HEK293 (cell line): ENCODE measurements at regions not wholly inside any gene's neighbourhood (a gene's known extent, or its start where the extent isn't known, plus 50 kb on each side); places are given as distances from the start of the nearest gene placed in this dataset.
A peak's percentile ranks its signal among the peaks of the same experiment; 100 is the strongest.

ENCODE experiments used
- CTCF ChIA-PET: fragments of 350-600 bp; formaldehyde crosslinking; extraction: SDS; loops from one replicate; lab custom pipeline; 2021; ENCODE audit warnings: antibody characterized with exemption; lab: Yijun Ruan, JAX
- POLR2A ChIA-PET: fragments of 300-600 bp; formaldehyde crosslinking; extraction: SDS; loops from one replicate; lab custom pipeline; 2020; ENCODE audit warnings: antibody characterized with exemption, inconsistent platforms; lab: Yijun Ruan, JAX
- H3K27ac ChIP-seq: fragments of 200-500 bp; sonication (Bioruptor generic); 2 replicates; pipeline ENCODE4 v1.5.1; 2014; ENCODE audit warnings: low read depth, low read length, control low read depth, inconsistent platforms; ENCODE audit errors: extremely low read depth
- H3K36me3 ChIP-seq, 2 experiments: fragments of 200-500 bp in 1 of 2; sonication (Bioruptor generic) in 1 of 2; 1 replicate in 1 of 2; 2 replicates in 1 of 2; pipeline ENCODE4 v1.5.1; 2014 to 2017; ENCODE audit warnings: inconsistent platforms in 2 of 2, low read length in 2 of 2; ENCODE audit not compliant: control insufficient read depth in 2 of 2, insufficient read depth in 1 of 2
- H3K4me1 ChIP-seq: fragments of 200-500 bp; sonication (Bioruptor generic); 2 replicates; pipeline ENCODE4 v1.5.1; 2014; ENCODE audit warnings: mild to moderate bottlenecking, low read length, inconsistent platforms; ENCODE audit not compliant: control insufficient read depth, insufficient read depth
- H3K4me3 ChIP-seq: 2 replicates; pipeline ENCODE4 v1.5.1; 2011; ENCODE audit warnings: low read depth, mild to moderate bottlenecking, control low read depth, low read length, moderate library complexity
- H3K9me3 ChIP-seq: fragments of 200-500 bp; sonication (Bioruptor generic); 2 replicates; pipeline ENCODE4 v1.5.1; 2014; ENCODE audit warnings: low read depth, low read length, inconsistent platforms; ENCODE audit not compliant: control insufficient read depth, insufficient read depth
- EGR2 ChIP-seq: fragments of 450-650 bp; formaldehyde crosslinking; IDR thresholded peaks from 2 replicates; pipeline ENCODE4 v1.5.1; 2016; ENCODE audit warnings: low read depth, missing biosample characterization, missing genetic modification characterization
- FEZF1 ChIP-seq: fragments of 450-650 bp; formaldehyde crosslinking; IDR thresholded peaks from 2 replicates; pipeline ENCODE4 v1.5.1; 2016; ENCODE audit warnings: missing biosample characterization, missing genetic modification characterization
- KLF7 ChIP-seq: fragments of 450-650 bp; formaldehyde crosslinking; IDR thresholded peaks from 2 replicates; pipeline ENCODE4 v1.5.1; 2016; ENCODE audit warnings: missing biosample characterization, missing genetic modification characterization, borderline replicate concordance
- MYNN ChIP-seq: fragments of 450-650 bp; formaldehyde crosslinking; IDR thresholded peaks from 2 replicates; pipeline ENCODE4 v1.5.1; 2016; ENCODE audit warnings: missing biosample characterization, missing genetic modification characterization, borderline replicate concordance
- MZF1 ChIP-seq: fragments of 450-650 bp; formaldehyde crosslinking; IDR thresholded peaks from 2 replicates; pipeline ENCODE4 v1.5.1; 2017; ENCODE audit warnings: missing biosample characterization, missing genetic modification characterization, borderline replicate concordance
- OSR2 ChIP-seq: fragments of 450-650 bp; formaldehyde crosslinking; IDR thresholded peaks from 2 replicates; pipeline ENCODE4 v1.5.1; 2016; ENCODE audit warnings: missing biosample characterization, missing genetic modification characterization
- PBX3 ChIP-seq: sonication (generic); formaldehyde crosslinking; IDR thresholded peaks from 2 replicates; pipeline ENCODE4 v1.8.1; 2022; ENCODE audit warnings: mild to moderate bottlenecking, moderate library complexity, missing genetic modification reagents
- TRIM28 ChIP-seq: IDR thresholded peaks from 2 replicates; pipeline ENCODE4 v1.6.1; 2011; ENCODE audit warnings: low read length, control low read depth, borderline replicate concordance
- WT1 ChIP-seq: fragments of 450-650 bp; formaldehyde crosslinking; IDR thresholded peaks from 2 replicates; pipeline ENCODE4 v1.5.1; 2016; ENCODE audit warnings: missing biosample characterization, missing genetic modification characterization
- ZBTB8A ChIP-seq: fragments of 450-650 bp; formaldehyde crosslinking; IDR thresholded peaks from 2 replicates; pipeline ENCODE4 v1.5.1; 2016; ENCODE audit warnings: missing biosample characterization, missing genetic modification characterization
- ZFHX2 ChIP-seq: fragments of 450-650 bp; formaldehyde crosslinking; conservative IDR thresholded peaks from 2 replicates; pipeline ENCODE4 v1.5.1; 2016; ENCODE audit warnings: missing biosample characterization, missing genetic modification characterization
- ZNF121 ChIP-seq: fragments of 450-650 bp; formaldehyde crosslinking; IDR thresholded peaks from 2 replicates; pipeline ENCODE4 v1.5.1; 2016; ENCODE audit warnings: missing biosample characterization, missing genetic modification characterization
- ZNF140 ChIP-seq: fragments of 450-650 bp; formaldehyde crosslinking; IDR thresholded peaks from 2 replicates; pipeline ENCODE4 v1.5.1; 2016; ENCODE audit warnings: missing biosample characterization, missing genetic modification characterization
- ZNF16 ChIP-seq: fragments of 450-650 bp; formaldehyde crosslinking; IDR thresholded peaks from 2 replicates; pipeline ENCODE4 v1.5.1; 2016; ENCODE audit warnings: low read depth, missing biosample characterization, missing genetic modification characterization
- ZNF239 ChIP-seq: fragments of 450-650 bp; formaldehyde crosslinking; IDR thresholded peaks from 2 replicates; pipeline ENCODE4 v1.5.1; 2016; ENCODE audit warnings: missing biosample characterization, missing genetic modification characterization
- ZNF248 ChIP-seq: fragments of 450-650 bp; formaldehyde crosslinking; IDR thresholded peaks from 2 replicates; pipeline ENCODE4 v1.5.1; 2017; ENCODE audit warnings: missing biosample characterization, missing genetic modification characterization
- ZNF292 ChIP-seq: fragments of 450-650 bp; formaldehyde crosslinking; IDR thresholded peaks from 2 replicates; pipeline ENCODE4 v1.5.1; 2016; ENCODE audit warnings: low read depth, missing biosample characterization, missing genetic modification characterization, borderline replicate concordance
- ZNF416 ChIP-seq: fragments of 450-650 bp; formaldehyde crosslinking; IDR thresholded peaks from 2 replicates; pipeline ENCODE4 v1.5.1; 2016; ENCODE audit warnings: missing biosample characterization, missing genetic modification characterization
- ZNF530 ChIP-seq: fragments of 450-650 bp; formaldehyde crosslinking; IDR thresholded peaks from 2 replicates; pipeline ENCODE4 v1.5.1; 2016; ENCODE audit warnings: low read depth, missing biosample characterization, missing genetic modification characterization
- ZNF548 ChIP-seq: fragments of 450-650 bp; formaldehyde crosslinking; IDR thresholded peaks from 2 replicates; pipeline ENCODE4 v1.5.1; 2016; ENCODE audit warnings: missing biosample characterization, missing genetic modification characterization
- ZNF585B ChIP-seq: fragments of 450-650 bp; formaldehyde crosslinking; IDR thresholded peaks from 2 replicates; pipeline ENCODE4 v1.5.1; 2016; ENCODE audit warnings: missing biosample characterization, missing genetic modification characterization
- ZNF629 ChIP-seq: fragments of 450-650 bp; formaldehyde crosslinking; IDR thresholded peaks from 2 replicates; pipeline ENCODE4 v1.5.1; 2017; ENCODE audit warnings: missing biosample characterization, missing genetic modification characterization
- ZNF639 ChIP-seq: fragments of 450-650 bp; formaldehyde crosslinking; IDR thresholded peaks from 2 replicates; pipeline ENCODE4 v1.5.1; 2016; ENCODE audit warnings: missing biosample characterization, missing genetic modification characterization
- ZNF837 ChIP-seq: fragments of 450-650 bp; formaldehyde crosslinking; IDR thresholded peaks from 2 replicates; pipeline ENCODE4 v1.5.1; 2016; ENCODE audit warnings: missing biosample characterization, missing genetic modification characterization
- TF ChIP-seq, protein P1 (sequence below): IDR thresholded peaks from 2 replicates; pipeline ENCODE4 v1.6.1; 2011; ENCODE audit warnings: mild to moderate bottlenecking, low read depth, low read length, borderline replicate concordance
- TF ChIP-seq, protein P2 (sequence below): fragments of 450-650 bp; formaldehyde crosslinking; IDR thresholded peaks from 2 replicates; pipeline ENCODE4; 2016; ENCODE audit warnings: missing biosample characterization, missing genetic modification characterization
- TF ChIP-seq, protein P3 (sequence below): fragments of 450-650 bp; formaldehyde crosslinking; IDR thresholded peaks from 2 replicates; pipeline ENCODE4 v1.5.1; 2016; ENCODE audit warnings: missing biosample characterization, missing genetic modification characterization

- TF ChIP-seq, protein P1, sequence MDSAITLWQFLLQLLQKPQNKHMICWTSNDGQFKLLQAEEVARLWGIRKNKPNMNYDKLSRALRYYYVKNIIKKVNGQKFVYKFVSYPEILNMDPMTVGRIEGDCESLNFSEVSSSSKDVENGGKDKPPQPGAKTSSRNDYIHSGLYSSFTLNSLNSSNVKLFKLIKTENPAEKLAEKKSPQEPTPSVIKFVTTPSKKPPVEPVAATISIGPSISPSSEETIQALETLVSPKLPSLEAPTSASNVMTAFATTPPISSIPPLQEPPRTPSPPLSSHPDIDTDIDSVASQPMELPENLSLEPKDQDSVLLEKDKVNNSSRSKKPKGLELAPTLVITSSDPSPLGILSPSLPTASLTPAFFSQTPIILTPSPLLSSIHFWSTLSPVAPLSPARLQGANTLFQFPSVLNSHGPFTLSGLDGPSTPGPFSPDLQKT, result no peak
- TF ChIP-seq, protein P2, sequence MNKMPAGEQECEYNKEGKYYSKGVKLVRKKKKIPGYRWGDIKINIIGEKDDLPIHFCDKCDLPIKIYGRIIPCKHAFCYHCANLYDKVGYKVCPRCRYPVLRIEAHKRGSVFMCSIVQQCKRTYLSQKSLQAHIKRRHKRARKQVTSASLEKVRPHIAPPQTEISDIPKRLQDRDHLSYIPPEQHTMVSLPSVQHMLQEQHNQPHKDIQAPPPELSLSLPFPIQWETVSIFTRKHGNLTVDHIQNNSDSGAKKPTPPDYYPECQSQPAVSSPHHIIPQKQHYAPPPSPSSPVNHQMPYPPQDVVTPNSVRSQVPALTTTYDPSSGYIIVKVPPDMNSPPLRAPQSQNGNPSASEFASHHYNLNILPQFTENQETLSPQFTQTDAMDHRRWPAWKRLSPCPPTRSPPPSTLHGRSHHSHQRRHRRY (tag by site-specific recombination), result no peak
- TF ChIP-seq ZNF140 (tag by site-specific recombination) (no peak), ZNF239 (tag by site-specific recombination) (no peak), ZFHX2 (tag by site-specific recombination) (peak; percentile 51; the same call in 1 of the 2 replicates), ZBTB8A (tag by site-specific recombination) (no peak), ZNF585B (tag by site-specific recombination) (no peak), ZNF629 (tag by site-specific recombination) (peak; percentile 86), PBX3 (no peak), ZNF248 (tag by site-specific recombination) (no peak), ZNF639 (tag by site-specific recombination) (no peak), ZNF16 (tag by site-specific recombination) (no peak)
These were observed 182.8 kb upstream of the BMPER start (continued) for GRCh38 chr7:33722383-33723101.

DNA sequence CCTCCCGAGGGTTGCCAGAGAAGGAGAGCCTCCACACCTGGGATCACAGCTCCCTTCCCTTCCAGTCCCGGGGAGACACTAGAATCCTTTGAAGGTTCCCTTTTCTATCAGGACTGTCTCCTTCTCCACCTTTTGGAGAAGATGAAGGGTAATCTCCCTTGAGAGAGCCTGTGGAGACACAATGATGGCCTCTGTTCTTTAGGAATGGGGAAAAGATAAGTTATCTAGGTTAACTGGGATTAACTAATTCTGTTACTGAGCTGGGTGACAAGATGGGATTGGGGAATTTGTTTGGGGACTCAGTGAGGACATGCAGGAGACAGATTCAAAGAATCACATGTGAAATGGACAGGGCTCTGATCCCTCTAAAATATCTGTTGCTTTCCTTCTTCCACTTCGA, 181.1 kb upstream of the BMPER start:
- H3K27ac ChIP-seq, result peak overlapping the region; percentile 43; the same call in 1 of the 2 replicates
- H3K4me3 ChIP-seq, result no peak overlapping the region
- no peaks in the 10 kb centered on the region for H3K36me3 ChIP-seq
- ChIA-PET POLR2A (interaction anchor here (1.4 kb wide), 1 partner anchor 10 kb away, joined by 4 read pairs; no protein-coding TSS in a partner anchor), CTCF (interaction anchor here (0.8 to 1.5 kb wide), 5 partner anchors 8 to 171 kb away, joined by 3 to 5 read pairs (median 4); no protein-coding TSS in a partner anchor)
- H3K4me1 ChIP-seq, result peaks cover 64% of the 10 kb centered on the region
- no peaks in the 10 kb centered on the region for H3K9me3 ChIP-seq
- TF ChIP-seq FEZF1 (tag by site-specific recombination), result no peak
- no peak for TF ChIP-seq ZNF837
- no peak for TF ChIP-seq WT1 (tag by site-specific recombination)
- TF ChIP-seq, protein P3, sequence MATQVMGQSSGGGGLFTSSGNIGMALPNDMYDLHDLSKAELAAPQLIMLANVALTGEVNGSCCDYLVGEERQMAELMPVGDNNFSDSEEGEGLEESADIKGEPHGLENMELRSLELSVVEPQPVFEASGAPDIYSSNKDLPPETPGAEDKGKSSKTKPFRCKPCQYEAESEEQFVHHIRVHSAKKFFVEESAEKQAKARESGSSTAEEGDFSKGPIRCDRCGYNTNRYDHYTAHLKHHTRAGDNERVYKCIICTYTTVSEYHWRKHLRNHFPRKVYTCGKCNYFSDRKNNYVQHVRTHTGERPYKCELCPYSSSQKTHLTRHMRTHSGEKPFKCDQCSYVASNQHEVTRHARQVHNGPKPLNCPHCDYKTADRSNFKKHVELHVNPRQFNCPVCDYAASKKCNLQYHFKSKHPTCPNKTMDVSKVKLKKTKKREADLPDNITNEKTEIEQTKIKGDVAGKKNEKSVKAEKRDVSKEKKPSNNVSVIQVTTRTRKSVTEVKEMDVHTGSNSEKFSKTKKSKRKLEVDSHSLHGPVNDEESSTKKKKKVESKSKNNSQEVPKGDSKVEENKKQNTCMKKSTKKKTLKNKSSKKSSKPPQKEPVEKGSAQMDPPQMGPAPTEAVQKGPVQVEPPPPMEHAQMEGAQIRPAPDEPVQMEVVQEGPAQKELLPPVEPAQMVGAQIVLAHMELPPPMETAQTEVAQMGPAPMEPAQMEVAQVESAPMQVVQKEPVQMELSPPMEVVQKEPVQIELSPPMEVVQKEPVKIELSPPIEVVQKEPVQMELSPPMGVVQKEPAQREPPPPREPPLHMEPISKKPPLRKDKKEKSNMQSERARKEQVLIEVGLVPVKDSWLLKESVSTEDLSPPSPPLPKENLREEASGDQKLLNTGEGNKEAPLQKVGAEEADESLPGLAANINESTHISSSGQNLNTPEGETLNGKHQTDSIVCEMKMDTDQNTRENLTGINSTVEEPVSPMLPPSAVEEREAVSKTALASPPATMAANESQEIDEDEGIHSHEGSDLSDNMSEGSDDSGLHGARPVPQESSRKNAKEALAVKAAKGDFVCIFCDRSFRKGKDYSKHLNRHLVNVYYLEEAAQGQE, result no peak
- no peak for TF ChIP-seq ZNF121 (tag by site-specific recombination)
- no peak for TF ChIP-seq OSR2 (tag by site-specific recombination)
- TF ChIP-seq ZNF530 (tag by site-specific recombination), result no peak
- TF ChIP-seq TRIM28, result no peak
- TF ChIP-seq ZNF548 (tag by site-specific recombination), result no peak
- no peak for TF ChIP-seq ZNF416 (tag by site-specific recombination)
- TF ChIP-seq KLF7, result no peak
- no peak for TF ChIP-seq EGR2
- no peak for TF ChIP-seq MYNN
- no peak for TF ChIP-seq ZNF292 (tag by site-specific recombination)
- no peak for TF ChIP-seq MZF1 (tag by site-specific recombination)
